HG02763 (cell line): ENCODE measurements at regions not wholly inside any gene's neighbourhood (a gene's known extent, or its start where the extent isn't known, plus 50 kb on each side); places are given as distances from the start of the nearest gene placed in this dataset.

Experiments used
- ATAC-seq: cut with Tn5 transposase; IDR thresholded peaks from one replicate; pipeline ENCODE4 v1.9.1; 2021; ENCODE audit warnings: mild to moderate bottlenecking, moderate library complexity; ENCODE audit not compliant: unreplicated experiment

DNA sequence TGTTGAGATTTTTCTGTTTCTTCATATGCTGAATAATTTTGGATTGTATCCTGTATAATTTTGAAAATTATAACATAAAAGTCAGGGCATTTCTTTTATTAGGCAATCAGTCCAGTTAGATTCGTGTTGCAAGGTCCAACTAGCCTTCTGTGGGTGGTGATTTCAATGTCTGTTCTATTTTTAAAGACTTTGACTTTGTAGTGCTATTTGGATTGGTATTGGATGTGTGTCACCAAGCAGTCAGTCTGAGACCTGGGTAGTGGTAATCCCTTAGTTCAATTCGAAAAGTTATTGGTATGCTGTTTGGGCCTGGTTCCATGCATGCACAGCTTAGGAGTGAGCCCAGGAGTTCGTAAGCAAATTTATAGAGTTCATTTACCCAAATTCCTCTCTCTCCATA is 82.2 kb downstream of the EPDR1 start:
- no peak for ATAC-seq

DNA sequence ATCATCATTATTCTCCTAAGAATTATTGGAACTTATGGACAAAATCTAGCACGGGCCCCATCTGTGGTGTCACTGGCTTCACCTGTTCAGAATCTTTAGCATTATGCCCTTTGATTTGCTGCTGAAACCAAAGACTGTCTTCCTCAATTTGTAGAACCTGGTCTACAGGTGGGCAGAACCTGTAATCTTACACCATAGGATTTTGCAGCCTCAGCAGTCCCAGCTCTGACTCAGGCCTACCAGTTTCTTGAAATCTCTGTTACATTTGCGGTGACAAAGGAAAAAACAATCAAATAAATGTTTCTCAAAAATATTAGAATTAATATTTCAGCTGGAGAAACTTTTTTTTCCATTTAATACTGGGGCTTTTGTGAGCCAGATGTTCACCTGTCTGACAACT is 86.1 kb downstream of the EPDR1 start:
- ATAC-seq, result no peak

DNA sequence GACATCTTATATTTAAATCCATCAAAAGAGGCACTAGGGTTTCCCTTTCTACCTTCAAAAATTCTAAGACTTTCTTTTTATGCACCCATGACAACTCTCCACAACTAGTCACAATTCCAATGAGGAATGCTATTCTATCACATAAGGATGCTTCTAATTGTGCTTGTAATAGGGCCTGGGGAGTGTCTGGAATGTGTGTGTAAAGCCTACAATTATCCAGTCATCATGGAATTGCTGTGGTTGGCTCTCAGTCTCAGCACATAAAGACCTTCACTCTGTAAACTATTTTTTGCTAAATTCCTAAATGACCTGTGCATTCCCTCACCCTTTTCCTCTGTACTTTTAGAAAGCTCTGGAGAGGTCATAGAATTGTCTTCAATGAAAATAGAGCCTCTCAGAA is 86.7 kb downstream of the EPDR1 start:
- no peak for ATAC-seq

DNA sequence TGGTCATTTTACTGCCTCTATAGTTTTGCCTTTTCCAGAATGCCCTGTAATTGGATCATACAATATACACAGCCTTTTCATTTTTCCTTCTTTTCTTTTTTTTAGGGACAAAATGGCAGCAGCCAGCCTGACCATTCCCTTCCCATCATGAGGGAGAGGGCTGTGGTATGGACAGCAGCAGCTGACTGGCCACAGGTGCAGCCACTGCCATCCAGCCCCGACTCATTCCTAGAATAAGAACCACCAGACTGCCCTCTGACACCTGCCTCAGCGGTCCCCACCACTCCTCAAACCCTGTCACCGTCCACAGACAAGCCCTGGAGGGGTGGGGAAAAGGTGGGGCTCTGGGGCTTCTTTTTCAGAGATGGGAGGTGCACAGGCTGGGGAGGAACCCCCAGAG is 92.8 kb downstream of the EPDR1 start:
- no peak for ATAC-seq

DNA sequence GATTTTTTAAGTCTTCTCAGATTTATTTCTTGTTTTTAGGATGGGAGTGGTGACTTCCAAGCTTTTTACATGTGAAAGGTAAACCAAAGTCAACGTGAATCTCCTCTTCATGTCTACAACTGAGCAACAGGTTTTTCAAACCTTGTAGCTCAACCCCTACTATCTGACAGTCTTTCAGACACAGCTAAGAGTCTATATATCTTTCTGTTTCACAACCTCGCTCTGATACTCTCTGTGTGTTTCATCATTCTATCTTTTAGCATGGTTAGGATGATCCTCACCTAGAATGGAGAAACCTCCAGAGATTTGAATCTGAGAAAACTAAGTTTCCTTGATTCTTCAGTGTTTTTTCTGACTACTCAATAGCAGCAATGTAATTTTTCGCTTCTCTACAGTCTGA is 96.1 kb downstream of the EPDR1 start:
- no peak for ATAC-seq

DNA sequence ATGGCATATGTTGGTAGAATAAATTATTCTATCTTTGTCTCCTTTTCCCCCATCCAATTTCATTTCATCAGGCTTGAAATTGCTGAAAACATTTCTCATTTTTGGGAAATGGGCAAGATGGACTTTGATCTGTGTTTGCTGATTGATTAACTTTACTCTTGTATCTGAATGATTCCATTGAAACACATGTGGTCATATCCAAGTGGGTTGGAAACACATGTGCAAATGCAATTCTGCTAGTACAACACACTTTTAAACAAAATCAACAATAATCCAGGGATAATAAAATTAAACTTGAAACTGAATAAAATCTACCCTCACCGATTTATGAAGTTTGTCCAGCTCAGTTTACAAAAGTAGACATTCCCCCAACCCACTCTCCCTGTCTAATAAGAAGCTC is 96.9 kb downstream of the EPDR1 start:
- ATAC-seq, result no peak

DNA sequence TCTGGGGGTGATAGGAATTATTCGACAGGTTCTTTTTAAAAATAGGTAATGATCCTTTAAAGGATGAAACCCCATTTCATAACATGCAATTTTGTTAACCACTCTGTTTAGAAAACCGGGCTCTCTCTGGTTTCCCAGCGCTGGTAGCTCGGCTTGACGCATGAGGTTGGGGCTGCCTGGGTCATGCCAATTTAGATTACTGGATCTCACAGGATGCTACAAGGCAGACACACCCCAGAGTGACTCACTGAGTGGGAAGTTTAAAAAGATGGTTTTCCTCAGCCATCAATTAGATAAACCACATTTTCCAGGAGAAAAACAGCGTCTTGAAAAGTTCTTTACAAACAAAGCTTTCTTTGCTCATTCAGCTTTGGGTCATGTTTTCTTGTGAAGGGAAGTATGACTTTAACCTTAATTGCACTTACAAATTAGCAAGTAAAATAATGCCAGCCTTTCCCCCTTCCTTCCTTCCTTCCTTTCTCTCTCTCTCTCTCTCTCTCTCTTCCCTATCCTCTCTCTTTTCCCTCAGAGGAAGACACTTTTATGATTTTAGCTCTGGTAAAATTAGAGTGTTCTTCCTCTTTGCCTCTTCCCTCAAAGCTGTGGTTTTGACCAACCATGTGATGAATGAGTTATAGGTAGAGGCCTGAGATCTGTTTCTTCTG is 99.8 kb downstream of the EPDR1 start:
- ATAC-seq, result no peak

DNA sequence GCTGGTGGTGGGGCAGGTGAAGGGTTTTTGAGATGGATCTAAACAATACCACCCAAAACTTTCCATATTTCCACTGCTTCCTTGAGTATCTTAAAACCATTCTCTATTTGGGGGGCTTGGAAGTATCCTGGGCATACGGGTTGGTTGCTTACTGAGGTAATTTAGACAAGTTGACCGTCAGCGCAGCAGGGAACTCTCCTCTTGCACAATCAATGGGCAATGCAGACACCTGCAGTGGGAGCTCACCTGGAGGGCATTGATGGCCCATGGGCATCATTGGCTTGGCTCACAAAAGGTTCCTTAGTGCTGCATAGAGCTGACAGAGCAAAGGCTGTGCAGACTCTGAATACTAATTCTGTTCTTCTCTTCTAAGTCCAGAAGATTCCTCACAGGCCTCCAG is 101.5 kb downstream of the EPDR1 start:
- ATAC-seq, result no peak

DNA sequence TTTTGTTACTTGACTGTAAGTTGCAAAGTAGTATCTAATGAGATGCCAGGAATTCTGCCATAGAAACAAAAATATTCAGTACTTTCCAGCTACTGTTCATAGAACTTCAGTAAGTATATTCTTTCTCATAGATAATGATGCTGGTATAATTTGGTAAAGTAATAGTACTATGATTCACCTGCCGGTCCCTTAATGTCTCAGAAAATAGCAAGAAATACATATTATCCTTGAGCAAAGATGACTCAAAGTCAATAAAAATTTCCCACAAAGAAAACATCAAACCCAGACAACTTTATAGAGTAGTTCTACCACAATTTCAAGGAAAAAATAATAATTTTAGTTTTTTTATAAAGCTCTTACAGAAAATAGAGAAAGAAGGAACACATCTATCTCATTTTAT is 105.4 kb downstream of the EPDR1 start:
- no peak for ATAC-seq

DNA sequence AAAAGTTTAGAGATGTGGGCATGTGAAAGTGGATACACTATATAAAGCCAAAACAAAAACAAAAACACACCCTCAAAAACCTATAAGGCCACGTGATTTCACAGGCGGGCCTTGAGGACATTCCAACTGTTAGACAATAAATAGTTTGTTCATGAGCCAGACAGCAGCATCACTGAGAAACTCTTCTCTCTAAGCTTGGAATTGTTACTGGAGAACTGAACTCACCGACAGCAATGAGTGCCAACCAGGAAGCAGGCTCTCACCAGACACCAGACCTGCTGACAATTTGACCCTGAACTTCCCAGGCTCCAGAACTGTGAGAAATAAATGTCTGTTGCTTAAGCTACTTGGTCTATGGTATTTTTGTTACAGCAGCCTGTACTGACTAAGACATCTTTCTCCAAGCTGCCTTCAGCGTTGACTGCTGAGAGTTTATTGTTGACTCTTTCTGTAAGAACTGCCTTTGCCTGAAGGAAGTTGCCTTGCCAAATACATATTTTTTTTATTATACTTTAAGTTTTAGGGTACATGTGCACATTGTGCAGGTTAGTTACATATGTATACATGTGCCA is 107.5 kb downstream of the EPDR1 start:
- no peak for ATAC-seq

DNA sequence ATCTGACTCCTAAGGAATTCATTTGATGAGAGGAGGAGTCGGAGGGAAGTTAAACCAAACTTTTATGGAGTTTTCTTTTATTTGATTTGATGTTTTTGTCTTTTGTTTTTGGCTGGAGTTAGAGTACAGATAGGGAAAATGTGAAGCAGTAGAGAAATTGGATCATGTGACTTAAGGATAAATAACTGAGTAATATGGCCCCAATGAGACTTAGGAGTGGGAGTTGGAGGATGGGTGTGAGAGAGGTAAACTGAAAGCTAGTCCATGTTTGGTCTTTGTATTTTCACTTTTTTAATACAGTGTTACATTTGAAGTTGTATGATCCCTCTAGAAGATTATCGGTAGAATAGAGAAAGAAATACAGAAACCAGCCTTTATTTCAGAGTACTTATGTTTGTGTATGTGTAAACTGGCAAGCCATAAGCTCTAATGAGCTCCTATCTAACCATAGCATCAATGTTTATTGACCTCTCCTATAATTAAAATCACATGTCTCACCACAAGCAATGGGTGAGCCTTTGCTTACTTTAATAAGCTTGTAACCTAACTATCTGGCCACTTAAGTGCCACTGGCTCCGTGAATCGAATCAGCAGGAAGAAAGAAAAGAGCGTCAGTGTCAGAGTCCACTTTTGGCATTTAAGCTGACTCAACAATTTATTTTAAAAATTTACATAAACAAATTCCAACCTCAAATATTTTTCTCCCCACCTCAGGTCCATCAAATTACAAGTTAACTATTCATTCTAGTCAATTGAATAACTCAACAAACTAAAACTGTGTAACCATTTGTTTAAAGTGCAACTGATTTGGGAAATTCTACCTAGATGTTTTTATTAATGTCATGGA is 113.8 kb downstream of the EPDR1 start:
- ATAC-seq, result no peak

DNA sequence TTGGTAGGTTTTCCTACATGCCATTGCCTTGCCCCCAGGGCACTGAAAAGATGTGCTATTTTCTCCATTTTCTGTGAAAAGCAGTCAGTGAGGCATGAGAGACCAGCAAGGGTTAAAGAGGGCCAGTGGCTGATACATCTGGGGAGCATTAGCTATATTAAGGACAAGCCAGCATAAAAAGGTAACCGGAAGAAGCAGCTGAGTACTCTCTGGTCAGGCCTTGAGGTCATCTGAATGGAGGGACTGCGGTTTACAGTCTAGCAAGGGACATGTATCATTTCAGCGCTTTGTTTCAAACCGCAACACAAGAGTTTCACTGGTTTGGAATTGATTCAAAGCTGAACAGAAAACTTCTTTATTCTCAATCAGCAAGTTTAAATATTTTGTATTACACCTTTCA is 120.4 kb downstream of the EPDR1 start:
- ATAC-seq, result no peak

DNA sequence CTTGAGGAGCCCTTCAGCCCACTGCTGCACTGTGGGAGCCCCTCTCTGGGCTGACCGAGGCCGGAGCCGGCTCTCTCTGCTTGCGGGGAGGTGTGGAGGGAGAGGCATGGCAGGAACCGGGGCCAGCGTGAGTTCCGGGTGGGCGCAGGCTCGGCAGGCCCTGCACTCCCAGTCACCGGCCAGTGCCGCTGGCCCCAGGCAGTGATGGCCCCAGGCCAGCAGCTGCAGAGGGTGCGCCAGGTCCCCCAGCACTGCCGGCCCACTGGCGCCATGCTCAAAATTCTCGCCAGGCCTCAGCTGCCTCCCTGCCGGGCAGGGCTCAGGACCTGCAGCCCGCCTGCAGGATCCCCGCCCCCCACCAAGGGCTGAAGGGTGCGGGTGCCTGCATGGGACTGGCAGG is 128.4 kb upstream of the STARD3NL start:
- ATAC-seq, result no peak

DNA sequence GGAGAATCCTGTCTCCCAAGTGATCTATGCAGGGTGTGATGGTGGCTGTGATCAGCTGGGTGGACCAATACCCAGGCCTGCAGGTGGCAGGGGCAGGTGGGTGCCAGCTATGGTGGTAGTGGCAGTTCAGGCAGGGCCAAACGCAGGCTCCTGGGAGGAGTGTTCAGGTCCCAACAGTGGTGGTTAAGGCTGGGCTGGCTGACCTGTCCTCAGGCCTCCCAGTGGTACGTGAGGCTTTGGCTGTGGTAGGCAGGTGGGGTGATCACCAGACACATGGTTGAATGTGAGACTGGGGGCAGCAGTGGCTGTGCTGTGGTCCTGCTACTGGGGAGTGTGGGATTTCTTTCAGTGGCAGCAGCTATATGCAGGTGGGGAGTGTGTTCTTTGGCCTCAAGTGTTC is 126.7 kb upstream of the STARD3NL start:
- ATAC-seq, result no peak

DNA sequence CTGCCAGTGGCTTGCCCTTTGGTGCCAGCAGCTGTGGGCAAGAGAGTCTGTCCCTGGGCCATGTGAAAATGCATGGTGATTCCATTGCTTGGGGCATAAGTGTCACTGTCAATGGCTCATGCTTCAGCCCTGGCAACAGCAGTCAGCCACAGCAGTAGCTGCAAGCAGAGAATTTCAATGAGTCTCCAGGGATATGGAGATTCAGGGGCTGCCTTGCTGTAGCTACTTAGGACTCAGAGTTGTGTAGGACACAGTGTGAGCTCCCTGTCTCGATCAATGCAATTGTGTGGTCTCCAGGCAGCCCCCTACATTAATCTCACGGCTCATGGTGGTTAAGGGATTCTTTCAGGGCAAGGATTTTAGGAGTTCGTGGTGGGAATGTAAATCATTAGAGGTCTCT is 126.3 kb upstream of the STARD3NL start:
- no peak for ATAC-seq

DNA sequence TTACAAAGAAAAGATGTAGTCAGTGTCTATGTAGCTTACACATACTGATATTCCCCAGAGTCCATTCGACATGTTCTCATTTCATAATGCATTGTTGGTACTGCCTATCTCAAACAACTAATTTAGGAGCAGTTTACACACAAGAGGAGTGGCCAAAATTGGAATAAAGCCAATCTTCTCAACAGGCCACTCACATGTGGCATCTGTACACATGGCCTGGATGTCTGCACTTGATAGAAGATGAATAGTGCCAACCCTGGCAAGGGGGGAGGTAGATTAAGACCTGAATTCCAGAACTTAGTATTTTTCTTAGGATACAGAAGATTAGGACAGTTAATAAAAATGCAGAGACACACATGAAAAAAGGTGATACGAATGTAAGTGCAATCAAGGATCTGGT is 125.3 kb upstream of the STARD3NL start:
- ATAC-seq, result no peak

DNA sequence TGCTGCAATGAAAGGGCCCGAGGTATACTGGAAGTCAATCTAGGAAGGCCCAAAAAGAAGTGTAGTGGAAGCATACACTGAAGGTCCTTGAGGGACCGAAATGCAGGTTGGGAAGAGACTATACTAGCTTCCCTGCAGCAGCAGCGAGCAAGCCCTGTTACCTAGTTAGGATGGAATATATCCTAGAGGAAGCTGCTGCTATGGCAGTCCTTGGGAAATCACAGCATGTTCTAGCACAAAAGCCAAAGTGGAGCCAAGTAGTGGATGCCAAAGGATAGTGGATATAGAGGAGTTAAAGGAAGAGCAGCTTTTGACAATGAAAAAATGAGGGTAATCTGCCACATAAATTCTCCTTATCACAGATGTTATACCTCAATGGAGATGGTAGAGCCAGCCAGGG is 123.8 kb upstream of the STARD3NL start:
- no peak for ATAC-seq

DNA sequence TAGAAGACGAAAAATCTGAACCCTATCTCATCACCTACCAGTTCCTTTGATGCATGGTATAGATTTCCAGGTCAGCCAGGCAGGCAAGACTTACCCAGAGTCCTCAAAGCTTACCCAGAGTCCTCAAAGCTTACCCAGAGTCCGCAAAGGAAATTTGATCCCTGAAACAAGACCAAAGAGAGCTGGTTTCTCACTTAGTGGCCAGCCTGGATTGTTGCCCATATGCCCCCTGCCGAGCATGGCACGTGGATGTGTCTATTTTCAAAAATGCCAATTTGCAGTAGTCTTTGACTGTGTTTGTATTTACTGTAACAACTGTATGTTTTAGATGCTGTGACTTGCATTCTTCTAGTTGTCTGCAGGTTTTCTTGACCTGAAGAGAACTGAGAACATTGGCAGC is 120.2 kb upstream of the STARD3NL start:
- ATAC-seq, result no peak

DNA sequence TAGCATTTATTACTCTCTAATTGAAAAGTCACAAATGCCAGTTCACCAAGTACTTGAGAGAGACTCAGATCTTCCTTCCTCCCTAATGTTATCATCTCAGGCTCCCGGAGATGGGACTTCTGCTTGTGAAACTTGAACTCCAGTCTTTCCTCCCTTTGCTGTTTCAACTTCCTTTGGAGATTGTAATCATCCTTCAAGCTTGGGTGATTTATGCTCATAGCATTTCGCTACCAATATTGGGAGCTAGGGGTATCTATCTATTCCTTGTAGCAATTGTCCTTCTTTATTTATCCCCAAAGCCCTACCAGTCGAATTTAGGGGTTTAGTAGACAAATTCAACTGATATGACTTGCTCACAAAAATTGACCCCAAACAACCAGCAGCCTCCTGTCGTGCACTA is 117.9 kb upstream of the STARD3NL start:
- ATAC-seq, result no peak

DNA sequence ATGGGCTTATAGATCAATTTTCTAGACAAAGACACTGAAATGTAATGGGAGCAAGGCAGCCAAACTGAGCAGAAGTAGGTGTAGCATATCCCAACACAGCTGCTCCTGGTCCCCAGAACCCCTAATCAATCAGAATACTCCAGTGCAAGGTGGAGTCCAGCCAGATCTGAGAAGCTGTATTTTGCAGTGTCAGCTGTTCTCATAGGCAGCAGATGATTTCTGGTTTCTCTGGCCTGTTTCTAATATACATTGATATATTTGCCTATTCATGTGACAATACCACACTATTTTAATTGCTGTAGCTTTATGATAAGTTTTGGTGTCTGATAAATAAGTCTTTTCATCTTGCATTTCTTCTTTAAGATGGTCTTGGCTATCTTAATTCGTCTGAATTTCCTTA is 117.4 kb upstream of the STARD3NL start:
- ATAC-seq, result no peak

DNA sequence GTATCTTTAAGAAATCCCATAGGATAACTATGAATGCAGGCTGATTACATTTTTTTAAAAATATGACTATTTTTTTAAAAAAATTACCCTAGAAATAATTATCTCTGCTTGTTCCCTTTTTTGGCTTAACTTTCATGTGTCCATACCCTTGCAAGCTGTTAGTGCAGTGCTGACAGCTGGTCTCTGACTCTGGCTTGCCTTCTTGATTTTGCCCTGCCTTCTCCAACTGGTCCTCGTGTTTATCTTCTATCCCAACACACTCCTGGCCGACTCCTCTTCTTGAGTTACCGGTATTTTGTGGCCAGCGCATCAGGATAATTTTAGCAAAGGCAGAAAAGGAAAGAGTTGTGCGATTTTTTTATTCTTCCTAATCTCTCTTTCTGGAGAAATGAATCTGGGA is 111.7 kb upstream of the STARD3NL start:
- no peak for ATAC-seq

DNA sequence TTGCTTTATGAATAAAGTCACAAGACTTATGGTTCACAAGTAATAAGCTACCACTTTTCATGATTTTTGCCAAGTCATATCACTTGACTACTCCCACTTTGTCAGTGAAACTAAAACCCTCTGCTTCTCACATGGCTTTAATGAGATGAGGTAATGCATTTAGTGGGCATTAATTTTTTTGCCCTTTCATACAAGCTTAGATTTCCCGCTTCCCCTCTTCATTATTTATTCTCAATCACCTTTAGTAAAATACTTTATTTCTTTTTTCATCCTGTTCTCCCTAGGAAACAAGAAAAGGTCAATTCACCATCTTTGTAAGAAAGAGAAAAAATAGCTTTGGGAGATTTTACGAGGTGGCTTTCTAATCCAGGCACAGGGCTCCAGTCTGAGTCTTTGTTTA is 109.6 kb upstream of the STARD3NL start:
- no peak for ATAC-seq
